KBM-7 (cell line): ENCODE measurements at regions not wholly inside any gene's neighbourhood (a gene's known extent, or its start where the extent isn't known, plus 50 kb on each side); places are given as distances from the start of the nearest gene placed in this dataset.
"Not testable (repeated sequence)": the region's sequence is repeated elsewhere in the genome, so short reads cannot be mapped to it uniquely, and the experiment has no call there.

ENCODE experiments used
- DNase-seq: peaks from one replicate; pipeline ENCODE4 v3.0.0-alpha.2; 2015
- in situ Hi-C: fragments of 300-500 bp; cut with MboI; formaldehyde crosslinking; loops from 2 replicates; pipeline ENCODE4 v1.14.3; 2020; ENCODE audit warnings: low sequenced_read_pairs, low pct_unique_long_range_greater_than_20kb, mixed read lengths

- in situ Hi-C loops: no loop called here
- DNase-seq: peak; percentile 29
These were observed 555.2 kb upstream of the FANCL start for GRCh38 chr2:58796239-58796910.

- DNase-seq: no peak
- in situ Hi-C loops: no loop called here
These were observed 553.8 kb upstream of the FANCL start for GRCh38 chr2:58794916-58795315.

- in situ Hi-C loops: no loop called here
These were observed 553.0 kb upstream of the FANCL start for GRCh38 chr2:58794103-58794502.

GRCh38 chr2:58788402-58788801, 547.3 kb upstream of the FANCL start:
- in situ Hi-C loops: no loop called here
- DNase-seq: no peak

More at GRCh38 chr2:58794103-58794502, 553.0 kb upstream of the FANCL start:
- DNase-seq: no peak

GRCh38 chr2:58770846-58771245, 529.7 kb upstream of the FANCL start:
- DNase-seq: no peak
- in situ Hi-C loops: no loop called here

GRCh38 chr2:58769864-58770234, 528.7 kb upstream of the FANCL start:
- DNase-seq: no peak
- in situ Hi-C loops: no loop called here

GRCh38 chr2:58769111-58769863, 528.2 kb upstream of the FANCL start:
- no peak for DNase-seq
- in situ Hi-C loops: no loop called here

- DNase-seq: no peak
- in situ Hi-C loops: no loop called here
These were observed 527.6 kb upstream of the FANCL start for GRCh38 chr2:58768715-58769080.

GRCh38 chr2:58767828-58768714, 526.9 kb upstream of the FANCL start:
- in situ Hi-C loops: no loop called here
- no peak for DNase-seq

GRCh38 chr2:58764338-58765104, 523.4 kb upstream of the FANCL start:
- in situ Hi-C loops: no loop called here
- DNase-seq: peak; percentile 57

GRCh38 chr2:58762176-58762781, 521.2 kb upstream of the FANCL start:
- in situ Hi-C loops: no loop called here
- DNase-seq: peak; percentile 96

- in situ Hi-C loops: no loop called here
These were observed 516.8 kb upstream of the FANCL start for GRCh38 chr2:58757971-58758370.

GRCh38 chr2:58756336-58756735, 515.2 kb upstream of the FANCL start:
- no peak for DNase-seq
- in situ Hi-C loops: no loop called here

More at GRCh38 chr2:58757971-58758370, 516.8 kb upstream of the FANCL start:
- peak; percentile 88 for DNase-seq

- DNase-seq, in situ Hi-C loops: not testable (repeated sequence)
These were observed 511.4 kb upstream of the FANCL start for GRCh38 chr2:58752507-58752906.

GRCh38 chr2:58751676-58752075, 510.6 kb upstream of the FANCL start:
- DNase-seq, in situ Hi-C loops: not testable (repeated sequence)

- in situ Hi-C loops: no loop called here
- no peak for DNase-seq
These were observed 507.9 kb upstream of the FANCL start for GRCh38 chr2:58749041-58749440.

GRCh38 chr2:58745334-58745733, 504.2 kb upstream of the FANCL start:
- in situ Hi-C loops: not testable (repeated sequence)

GRCh38 chr2:58740426-58740825, 499.3 kb upstream of the FANCL start:
- in situ Hi-C loops: no loop called here
- peak; percentile 94 for DNase-seq

More at GRCh38 chr2:58745334-58745733, 504.2 kb upstream of the FANCL start:
- DNase-seq: not testable (repeated sequence)

GRCh38 chr2:58739033-58739432, 497.9 kb upstream of the FANCL start:
- in situ Hi-C loops: no loop called here
- peak; percentile 44 for DNase-seq
